RWPE2 (cell line): ENCODE measurements at regions not wholly inside any gene's neighbourhood (a gene's known extent, or its start where the extent isn't known, plus 50 kb on each side); places are given as distances from the start of the nearest gene placed in this dataset.

ENCODE experiments used
- ATAC-seq: fragments of 200-7000 bp; cut with Tn5 transposase; 3 replicates; pipeline ENCODE4 v1.9.1; 2021; ENCODE audit warnings: low read depth
- DNase-seq: peaks from one replicate; pipeline ENCODE4 v3.0.0-alpha.2; 2020; ENCODE audit warnings: low spot score
- H3K27ac ChIP-seq: fragments of 450-650 bp; 2 replicates; pipeline ENCODE4 v1.5.1; 2017; ENCODE audit warnings: mild to moderate bottlenecking; ENCODE audit not compliant: poor library complexity, severe bottlenecking
- H3K27me3 ChIP-seq: fragments of 250-450 bp; sonication (Bioruptor Pico); 2 replicates; pipeline ENCODE4 v1.5.1; 2021; ENCODE audit warnings: mild to moderate bottlenecking, moderate library complexity; ENCODE audit not compliant: insufficient read depth, poor library complexity, severe bottlenecking
- H3K36me3 ChIP-seq: fragments of 250-450 bp; sonication (Bioruptor Pico); 2 replicates; pipeline ENCODE4 v1.5.1; 2020; ENCODE audit warnings: low read depth, mild to moderate bottlenecking, moderate library complexity
- H3K4me1 ChIP-seq: fragments of 250-450 bp; sonication (Bioruptor Pico); 2 replicates; pipeline ENCODE4 v1.5.1; 2021; ENCODE audit warnings: mild to moderate bottlenecking, moderate library complexity; ENCODE audit not compliant: insufficient read depth, poor library complexity, severe bottlenecking
- H3K4me3 ChIP-seq: fragments of 250-450 bp; sonication (Bioruptor Pico); 2 replicates; pipeline ENCODE4 v1.5.1; 2021; ENCODE audit warnings: mild to moderate bottlenecking, moderate library complexity; ENCODE audit not compliant: severe bottlenecking
- H3K9me3 ChIP-seq: fragments of 250-450 bp; sonication (Bioruptor Pico); 2 replicates; pipeline ENCODE4 v1.5.1; 2021; ENCODE audit warnings: mild to moderate bottlenecking, moderate library complexity; ENCODE audit not compliant: severe bottlenecking
- CTCF ChIP-seq: fragments of 450-650 bp; IDR thresholded peaks from one replicate; pipeline ENCODE4 v1.5.1; 2017; ENCODE audit warnings: mild to moderate bottlenecking, moderate library complexity; ENCODE audit not compliant: poor library complexity, severe bottlenecking

- Histone ChIP-seq H3K36me3 (no peaks in the 10 kb centered on the region), H3K27ac (no peak overlapping the region), H3K4me1 (no peaks in the 10 kb centered on the region), H3K9me3 (no peaks in the 10 kb centered on the region), H3K4me3 (no peak overlapping the region), H3K27me3 (no peaks in the 10 kb centered on the region)
- DNase-seq (no peak), ATAC-seq (no peak)
- no peak for TF ChIP-seq CTCF
Measured at GRCh38 chr4:140284456-140284855, 89.0 kb upstream of the SCOC start.

DNA sequence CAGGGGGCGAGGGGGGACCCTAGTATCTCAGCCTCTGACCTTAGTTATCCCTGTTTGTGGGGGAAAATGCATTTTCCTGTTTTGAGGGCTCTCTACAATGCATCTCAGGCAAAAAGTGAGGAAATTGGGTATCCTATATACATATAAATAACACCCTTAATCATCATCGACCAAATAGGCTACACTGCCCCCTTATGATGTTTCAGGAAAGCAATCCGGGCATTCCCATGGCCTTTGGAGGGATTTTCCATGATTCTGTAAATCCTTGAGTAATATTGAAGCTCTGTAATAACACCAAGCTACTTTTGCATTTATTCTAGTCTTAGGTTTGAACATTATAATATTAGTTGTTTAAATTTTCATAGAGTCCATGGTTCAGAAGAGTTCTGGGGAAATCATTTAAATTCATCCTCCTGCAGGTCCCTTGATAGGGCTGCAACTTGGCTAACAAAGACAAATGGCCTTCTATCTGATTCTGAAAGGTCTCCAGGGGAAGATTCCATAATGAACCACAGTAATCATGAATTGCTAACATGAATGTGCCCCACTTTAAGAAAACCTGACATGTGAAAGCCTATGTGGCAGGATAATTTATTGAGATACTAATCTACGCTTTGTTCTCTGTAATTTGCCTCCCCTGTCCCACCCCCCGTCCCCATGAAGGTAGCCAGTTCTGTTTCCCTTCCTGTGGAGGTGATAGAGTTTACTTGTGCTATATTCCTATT is 91.5 kb upstream of the SCOC start:
- ATAC-seq, result no peak
- no peak for TF ChIP-seq CTCF
- no peaks in the 10 kb centered on the region for H3K9me3 ChIP-seq
- H3K27ac ChIP-seq, result no peak overlapping the region
- no peaks in the 10 kb centered on the region for H3K36me3 ChIP-seq
- no peaks in the 10 kb centered on the region for H3K27me3 ChIP-seq
- DNase-seq, result no peak
- H3K4me1 ChIP-seq, result no peaks in the 10 kb centered on the region
- no peak overlapping the region for H3K4me3 ChIP-seq

GRCh38 chr4:140277576-140277975 is 95.9 kb upstream of the SCOC start:
- H3K36me3 ChIP-seq, result no peaks in the 10 kb centered on the region
- no peak overlapping the region for H3K4me3 ChIP-seq
- no peaks in the 10 kb centered on the region for H3K9me3 ChIP-seq
- DNase-seq (no peak), ATAC-seq (no peak)
- H3K27me3 ChIP-seq, result no peaks in the 10 kb centered on the region
- H3K27ac ChIP-seq, result no peak overlapping the region
- H3K4me1 ChIP-seq, result no peaks in the 10 kb centered on the region
- TF ChIP-seq CTCF, result no peak

GRCh38 chr4:140271553-140271952 is 101.9 kb upstream of the SCOC start:
- Histone ChIP-seq H3K36me3 (no peaks in the 10 kb centered on the region), H3K4me3 (no peak overlapping the region), H3K27ac (no peak overlapping the region), H3K4me1 (no peaks in the 10 kb centered on the region), H3K9me3 (no peaks in the 10 kb centered on the region), H3K27me3 (no peaks in the 10 kb centered on the region)
- no peak for TF ChIP-seq CTCF
- ATAC-seq, result no peak
- DNase-seq, result no peak

- Histone ChIP-seq H3K27ac (no peak overlapping the region), H3K4me1 (no peaks in the 10 kb centered on the region), H3K27me3 (no peaks in the 10 kb centered on the region), H3K4me3 (no peak overlapping the region), H3K9me3 (no peaks in the 10 kb centered on the region), H3K36me3 (no peaks in the 10 kb centered on the region)
- DNase-seq, result no peak
- peak; percentile 50; the same call in 1 of the 3 replicates for ATAC-seq
- no peak for TF ChIP-seq CTCF
Measured at GRCh38 chr4:140269369-140269768, 104.1 kb upstream of the SCOC start.
